ENCODE measurements at regions not wholly inside any gene's neighbourhood (a gene's known extent, or its start where the extent isn't known, plus 50 kb on each side); places are given as distances from the start of the nearest gene placed in this dataset.

DNA sequence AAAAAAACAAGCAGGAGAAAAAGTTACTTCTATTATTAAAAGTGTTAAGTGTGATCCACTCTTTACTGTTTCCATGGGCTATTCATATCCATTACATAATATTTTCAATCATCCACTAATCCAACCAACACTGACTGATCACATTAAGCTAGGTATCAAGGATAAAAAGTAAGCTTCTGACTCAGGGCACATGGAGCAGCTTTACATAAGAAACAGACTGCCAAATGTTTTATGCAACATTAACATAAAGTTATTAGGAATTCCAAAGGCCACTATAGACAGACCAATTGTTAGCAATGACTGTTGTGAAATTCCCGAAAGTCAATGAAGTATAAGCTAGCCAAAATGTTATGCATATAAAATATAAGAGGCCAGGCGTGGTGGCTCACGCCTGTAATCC, 277.6 kb downstream of the ZEB2 start:
- no peak for DNase-seq (ENCODE audit: low spot score)

GRCh38 chr2:144241801-144242200, 278.1 kb downstream of the ZEB2 start:
- no peak for DNase-seq (ENCODE audit: low spot score)

DNA sequence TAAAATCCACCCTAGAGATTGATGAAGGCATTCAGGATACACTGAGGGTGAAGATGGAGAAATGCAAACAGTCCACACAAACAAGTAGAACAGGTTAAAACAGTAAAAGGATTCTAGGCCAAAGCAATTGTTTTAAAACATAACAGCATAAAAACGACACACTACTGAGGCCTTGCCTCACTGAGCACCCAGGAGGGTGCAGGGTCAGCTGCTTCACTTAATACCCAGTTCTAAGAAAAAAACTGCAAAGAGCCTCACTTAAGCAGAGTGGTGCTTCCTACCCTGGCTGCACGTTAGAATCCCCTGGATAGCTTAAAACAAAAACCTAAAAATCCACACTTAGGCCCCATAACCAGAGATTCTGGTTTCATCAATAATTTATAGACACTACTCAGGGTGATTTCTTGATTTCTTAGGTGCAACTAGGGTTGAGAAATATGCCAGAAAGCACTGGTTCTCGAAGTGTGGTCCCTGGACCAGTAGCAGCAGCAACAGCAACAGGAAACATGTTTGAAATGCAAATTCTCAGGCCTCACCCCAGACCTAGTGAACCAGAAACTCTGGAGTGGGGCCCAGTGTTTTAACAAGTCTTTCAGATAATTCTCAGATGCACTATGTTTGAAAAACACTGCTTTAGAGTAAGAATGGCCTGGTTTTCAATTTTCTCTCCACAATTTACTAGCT, 279.1 kb downstream of the ZEB2 start:
- DNase-seq (ENCODE audit: low spot score): no peak

DNA sequence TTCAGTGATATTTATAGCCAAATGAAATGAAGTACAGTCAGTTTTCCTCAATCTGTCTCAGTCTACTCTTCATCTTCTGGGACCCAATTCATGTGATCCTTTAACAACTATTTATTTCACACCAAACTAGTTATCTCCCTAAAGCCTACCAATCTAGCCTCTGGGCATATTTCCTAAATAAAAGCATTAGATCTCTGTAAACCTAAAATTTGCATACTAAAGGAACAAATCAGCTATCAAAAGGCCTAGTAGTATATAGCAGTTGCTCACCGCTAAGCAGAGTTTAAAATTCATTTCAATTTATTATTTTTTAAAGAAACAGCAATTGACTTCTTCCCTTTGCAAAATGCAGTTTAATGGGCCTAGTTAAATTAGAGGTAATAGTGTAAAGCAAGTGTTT, 280.2 kb downstream of the ZEB2 start:
- DNase-seq (ENCODE audit: low spot score): no peak

GRCh38 chr2:144239306-144239705, 280.6 kb downstream of the ZEB2 start:
- no peak for DNase-seq (ENCODE audit: low spot score)

DNA sequence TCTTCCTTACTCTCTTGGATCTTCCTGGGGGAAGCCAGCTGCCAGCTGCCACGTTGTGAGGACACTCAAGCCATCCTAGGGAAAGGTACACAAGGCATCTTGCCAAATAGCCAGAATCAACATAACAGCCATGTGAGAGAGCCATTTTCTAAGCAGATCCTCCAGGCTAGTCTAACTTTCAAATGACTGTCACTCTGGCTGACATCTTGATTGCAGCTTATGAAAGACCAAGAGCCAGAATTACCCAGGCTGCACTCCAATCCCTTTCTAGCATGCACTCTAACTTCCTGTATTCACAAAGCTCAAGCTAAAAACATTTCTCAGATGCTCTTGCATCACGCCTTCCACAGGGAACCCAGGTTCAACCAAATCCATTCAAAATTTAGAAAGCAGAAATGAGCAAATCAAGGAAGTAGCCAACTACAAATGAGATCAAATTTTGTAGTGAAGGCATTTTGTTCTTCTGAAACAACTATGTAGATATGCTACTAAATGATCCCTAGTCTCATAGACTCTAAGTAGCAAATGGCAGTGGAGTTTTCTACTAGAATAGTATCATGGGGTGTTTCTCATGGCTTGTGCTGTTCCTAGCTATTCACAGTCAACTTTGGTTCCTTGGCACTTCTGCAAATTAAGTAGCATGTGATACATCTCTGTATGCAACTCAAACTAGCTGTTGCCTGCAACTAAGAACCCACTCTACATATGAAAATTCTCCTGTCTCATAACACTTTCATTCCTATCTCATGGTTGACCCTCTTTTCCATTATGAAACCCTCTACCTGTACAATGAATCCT, 281.9 kb downstream of the ZEB2 start:
- no peak for DNase-seq (ENCODE audit: low spot score)

DNA sequence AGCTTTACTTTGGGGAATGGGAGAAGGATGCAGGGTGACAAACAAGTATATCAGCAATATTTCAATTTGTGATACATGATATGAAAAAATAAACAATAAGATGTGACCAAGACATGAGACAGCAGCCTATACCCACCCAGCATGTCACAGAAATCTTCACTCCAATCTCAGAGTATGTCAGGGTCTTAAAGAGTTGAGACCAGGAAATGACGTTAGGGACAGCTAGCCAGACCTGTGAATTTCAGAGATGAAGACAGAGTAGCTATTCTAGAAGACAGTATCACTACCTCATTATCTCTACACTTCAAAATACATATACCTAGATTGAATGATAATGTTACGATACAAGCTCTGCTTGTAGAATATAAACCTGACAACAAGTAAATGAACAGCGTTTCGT, 282.8 kb downstream of the ZEB2 start:
- DNase-seq (ENCODE audit: low spot score): no peak

DNA sequence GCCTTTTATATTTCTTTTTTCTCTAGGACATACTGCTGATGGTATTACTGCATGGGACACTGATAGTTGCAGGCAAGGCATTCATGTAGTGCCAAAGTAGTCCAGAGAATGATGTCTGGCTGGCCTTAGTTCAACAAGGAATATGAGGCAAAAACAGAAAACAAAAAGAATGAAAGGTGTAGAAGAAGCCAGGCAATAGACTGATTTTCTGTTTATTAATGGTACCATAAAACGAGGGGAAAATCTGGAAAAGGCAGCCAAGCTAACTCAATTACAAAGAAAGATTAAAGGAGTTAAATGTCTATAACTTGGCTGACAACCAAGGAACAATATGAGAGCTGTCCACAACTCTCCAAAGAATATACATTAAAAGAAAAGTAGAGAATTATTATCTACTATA, 284.9 kb downstream of the ZEB2 start:
- no peak for DNase-seq (ENCODE audit: low spot score)

DNA sequence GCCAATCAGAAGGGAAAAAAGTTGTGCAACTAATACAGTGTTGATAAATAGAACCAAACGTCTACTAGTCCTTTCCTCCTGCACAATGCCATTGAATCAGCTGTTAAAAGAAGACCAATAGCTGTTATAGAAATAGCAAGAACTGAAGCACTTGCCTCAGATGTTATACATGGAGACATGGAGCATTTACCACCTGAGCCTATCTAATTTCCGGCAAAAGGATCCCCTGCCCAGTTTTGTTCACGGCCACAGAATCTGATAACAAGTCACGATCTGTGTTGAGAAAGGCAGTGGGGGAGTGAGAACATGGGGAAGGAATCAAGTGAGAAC, 285.4 kb downstream of the ZEB2 start:
- no peak for DNase-seq (ENCODE audit: low spot score)

DNA sequence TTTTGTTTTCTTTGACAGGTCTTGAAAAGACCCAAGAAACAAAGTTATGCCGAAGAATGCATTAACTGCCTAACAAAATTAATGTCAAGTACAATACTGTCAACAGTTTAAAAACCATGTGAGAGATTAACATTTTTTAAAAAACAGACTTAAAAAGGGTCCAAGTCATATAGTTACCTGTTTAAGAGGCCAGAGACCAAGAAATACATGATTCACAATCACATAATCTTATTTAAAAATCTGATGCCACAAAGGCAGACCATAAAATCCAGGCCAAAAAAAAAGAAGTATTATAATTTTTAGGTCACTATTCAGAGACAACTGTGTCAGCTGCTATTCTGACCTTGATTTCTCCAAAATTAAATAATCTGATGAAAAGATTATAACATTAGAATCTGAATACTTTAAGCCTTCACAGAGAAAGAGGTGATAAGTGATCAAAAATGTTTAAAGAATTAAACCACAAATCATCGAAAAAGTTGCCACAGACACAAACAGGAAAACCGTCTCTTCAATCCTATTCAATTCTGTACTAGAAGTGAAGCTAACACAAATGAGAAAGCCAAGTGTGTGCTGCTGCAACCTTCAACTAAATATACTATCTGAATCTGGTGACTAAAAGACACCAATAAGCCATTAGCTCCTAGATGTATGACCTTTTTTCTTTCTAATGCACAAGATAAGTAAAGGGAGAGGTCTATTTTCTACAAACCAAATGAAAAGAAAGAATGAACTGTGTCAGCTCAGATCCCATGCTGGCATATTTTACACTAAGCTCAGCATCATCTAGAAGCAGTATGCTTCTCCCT, 286.0 kb downstream of the ZEB2 start:
- no peak for DNase-seq (ENCODE audit: low spot score)

GRCh38 chr2:144233317-144233716, 286.6 kb downstream of the ZEB2 start:
- no peak for DNase-seq (ENCODE audit: low spot score)

DNA sequence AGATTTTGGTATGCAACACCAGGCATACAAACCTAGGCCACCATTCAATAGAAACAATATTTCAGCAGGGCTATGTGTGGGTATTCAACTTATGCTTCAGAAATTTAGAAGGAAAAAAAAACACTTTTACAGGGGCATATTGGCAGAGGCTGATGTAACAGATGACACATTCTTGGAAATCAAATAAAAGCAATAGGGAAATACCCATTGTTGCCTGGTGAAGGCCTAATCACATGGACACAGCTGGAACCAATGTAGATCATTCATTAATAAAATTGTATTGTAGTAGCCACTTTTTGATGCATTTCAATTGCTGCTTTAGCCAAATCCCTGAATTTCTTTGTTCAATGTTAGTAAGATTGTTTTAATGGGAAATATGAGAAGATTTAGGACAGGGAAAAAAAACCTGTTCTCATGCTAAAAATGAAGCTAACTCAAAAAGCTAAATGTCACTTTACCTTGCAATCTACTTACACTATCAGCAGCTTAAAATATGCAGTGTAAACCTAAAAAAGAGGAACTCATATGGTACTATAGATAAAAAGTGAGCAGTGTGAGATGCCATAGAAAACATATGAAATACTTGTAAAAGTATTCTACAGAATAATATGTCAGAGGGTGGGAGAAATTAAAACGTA, 289.4 kb downstream of the ZEB2 start:
- DNase-seq (ENCODE audit: low spot score): no peak

GRCh38 chr2:144230033-144230432, 289.9 kb downstream of the ZEB2 start:
- no peak for DNase-seq (ENCODE audit: low spot score)

DNA sequence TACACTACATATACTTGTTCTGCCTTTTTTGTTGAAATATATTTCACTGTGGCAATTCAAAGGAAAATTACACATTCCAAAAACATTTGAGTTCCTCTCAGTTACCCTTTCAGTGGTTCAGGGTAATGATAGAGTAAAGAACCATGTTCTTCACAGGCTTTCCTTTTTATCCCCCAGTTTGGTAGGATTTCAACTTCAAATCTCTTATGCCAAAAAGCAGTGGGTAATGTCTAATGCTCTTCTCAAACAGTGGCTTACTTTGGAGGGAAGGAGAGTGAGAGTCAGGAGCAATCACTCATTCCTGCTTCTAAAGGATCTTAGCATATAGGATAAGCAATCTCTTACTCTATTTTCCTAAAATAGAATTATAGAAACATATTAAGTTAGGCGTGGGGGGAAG, 290.6 kb downstream of the ZEB2 start:
- no peak for DNase-seq (ENCODE audit: low spot score)

DNA sequence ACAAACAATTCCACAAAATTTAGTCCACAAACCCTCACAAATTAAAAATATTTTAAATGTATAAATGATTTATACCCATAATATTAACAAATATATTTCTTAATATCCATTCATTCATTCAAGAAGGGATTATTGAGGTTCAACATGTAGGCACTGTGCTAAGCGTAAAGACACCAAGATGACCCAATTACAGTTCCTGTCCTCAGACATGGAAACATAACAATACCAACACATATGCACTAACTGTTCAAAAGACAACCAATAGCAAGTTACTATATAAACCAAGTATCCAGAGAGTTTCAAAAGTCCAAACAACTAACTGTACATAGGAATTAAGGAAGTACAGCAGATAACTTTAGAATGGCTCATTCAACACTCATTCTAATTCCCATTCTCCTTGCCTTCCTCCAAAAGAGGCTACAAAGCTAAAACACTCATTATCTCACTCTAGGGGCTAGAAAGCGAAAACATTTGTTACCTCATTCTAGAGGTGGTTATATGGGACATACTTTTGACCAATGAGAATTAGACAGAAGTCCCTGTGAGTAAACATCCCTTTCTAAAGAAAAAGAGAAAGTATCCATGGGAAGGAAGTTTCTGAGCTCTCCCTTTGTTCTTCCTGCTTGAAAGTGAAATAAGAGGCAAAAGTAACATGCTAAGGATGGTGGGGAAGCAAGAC, 292.4 kb downstream of the ZEB2 start:
- no peak for DNase-seq (ENCODE audit: low spot score)

GRCh38 chr2:144225076-144225475, 294.8 kb downstream of the ZEB2 start:
- no peak for DNase-seq (ENCODE audit: low spot score)

DNA sequence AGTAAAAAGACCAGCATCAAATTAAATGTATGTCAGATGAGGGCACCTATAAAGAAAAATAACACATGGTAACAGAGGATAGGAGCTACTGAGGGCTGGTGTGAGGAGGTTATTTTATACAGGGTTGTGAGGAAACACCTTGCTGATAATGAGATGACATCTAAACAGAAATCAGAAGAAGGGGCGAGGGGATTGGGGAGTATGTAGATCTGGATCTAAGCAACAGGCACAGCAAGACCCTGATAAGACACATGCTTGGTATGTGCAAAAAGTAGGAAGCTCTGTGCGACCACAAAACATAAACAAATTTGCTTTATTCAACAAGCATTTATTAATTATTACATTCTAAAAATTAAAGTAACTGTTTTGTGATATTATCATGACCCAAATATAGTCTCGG, 295.4 kb downstream of the ZEB2 start:
- no peak for DNase-seq (ENCODE audit: low spot score)

DNA sequence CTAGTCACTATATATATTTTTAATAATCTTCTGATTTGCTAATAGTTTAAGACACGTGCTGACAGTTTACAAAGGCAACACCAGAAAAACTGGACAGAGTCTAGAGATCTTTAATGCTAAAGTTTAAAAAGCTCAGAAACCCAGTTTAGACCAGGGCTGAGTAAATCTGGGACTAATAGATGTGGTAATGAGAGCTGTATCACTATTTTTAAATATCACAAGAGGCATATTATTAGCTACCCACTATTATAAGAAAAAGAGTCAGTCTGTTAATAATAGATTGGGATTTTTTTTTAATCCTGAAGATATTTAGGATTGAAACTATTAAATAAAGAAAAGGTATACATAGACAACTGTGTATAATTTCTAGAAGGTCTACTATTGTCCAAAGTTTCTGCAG, 299.9 kb downstream of the ZEB2 start:
- no peak for DNase-seq (ENCODE audit: low spot score)

DNA sequence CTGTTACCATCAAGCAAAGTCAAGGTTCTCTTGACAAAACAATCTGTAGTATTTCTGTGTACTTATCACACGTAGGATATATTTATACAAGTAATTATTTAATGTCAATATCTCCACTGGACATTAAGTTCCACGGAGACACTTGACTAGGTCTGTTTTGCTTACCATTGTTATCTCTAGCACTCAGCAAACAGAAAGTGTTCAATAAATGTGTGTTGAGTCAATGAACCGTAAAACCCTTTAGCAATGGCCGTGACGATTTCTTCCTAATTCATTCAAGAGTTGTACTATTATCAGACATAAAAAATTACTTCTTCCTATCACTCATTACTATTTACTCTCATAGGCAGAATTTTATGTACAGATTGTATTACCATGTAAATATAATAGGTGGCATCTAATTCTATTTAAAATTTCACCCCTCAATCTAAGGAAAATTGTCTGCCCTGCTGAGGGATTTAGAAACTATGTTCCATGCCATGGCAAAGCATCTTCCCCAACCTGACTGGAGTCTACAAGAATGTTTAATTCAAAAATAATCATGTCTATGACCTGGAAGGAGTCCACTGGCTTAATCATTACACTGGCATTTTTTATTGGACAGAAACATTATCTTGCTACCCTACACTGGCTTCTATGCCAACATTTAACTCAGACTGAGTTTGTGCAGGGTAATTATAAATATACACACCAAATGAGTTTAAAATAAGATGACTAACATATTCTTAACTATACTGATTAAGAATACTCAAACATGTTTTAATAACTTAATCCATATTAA, 301.9 kb downstream of the ZEB2 start:
- DNase-seq (ENCODE audit: low spot score): no peak

DNA sequence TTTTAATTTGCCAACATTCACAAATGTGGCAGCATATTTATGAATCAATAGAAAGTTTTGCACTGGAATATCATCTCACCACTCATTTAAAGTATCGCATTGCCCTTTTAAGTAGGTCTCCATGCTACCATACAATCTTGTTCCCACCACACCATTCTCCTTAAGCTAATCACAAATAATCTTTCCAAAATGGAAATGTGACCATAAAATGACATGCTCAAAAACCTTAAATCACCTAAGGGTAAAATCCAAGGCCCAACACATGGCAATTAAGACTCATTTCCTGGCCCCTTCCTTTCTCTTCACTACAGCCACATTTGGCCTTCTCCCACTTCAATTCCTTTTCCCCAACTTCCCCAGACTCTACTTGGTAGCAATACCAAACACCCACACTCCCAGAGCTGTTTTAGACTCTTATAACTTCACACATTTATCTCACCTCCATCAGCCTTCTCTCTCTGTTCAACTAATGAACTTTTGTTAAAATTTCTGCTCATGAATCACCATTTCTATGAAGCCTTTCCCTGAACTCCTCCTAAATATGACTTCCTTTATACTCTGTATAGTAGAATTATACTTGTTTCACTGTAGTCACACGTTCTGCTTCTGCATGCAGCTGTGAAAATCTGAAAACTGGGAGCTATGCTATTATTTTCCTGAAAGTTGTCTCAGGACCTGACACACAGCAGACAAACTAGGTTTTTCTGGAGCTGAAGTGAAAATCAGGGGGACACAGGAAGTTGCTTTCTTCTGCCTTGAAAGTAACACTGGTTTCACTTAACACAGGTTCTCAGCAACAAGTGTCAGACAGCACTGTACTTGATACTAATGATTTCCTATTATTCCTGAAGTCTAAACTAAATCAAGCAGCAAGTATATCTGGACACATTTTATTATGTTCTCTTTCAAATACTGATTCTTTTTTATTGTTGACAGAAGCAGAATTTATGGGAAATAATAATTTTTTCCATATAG, 303.9 kb downstream of the ZEB2 start:
- DNase-seq (ENCODE audit: low spot score): no peak
